ENCODE measurements at regions not wholly inside any gene's neighbourhood (a gene's known extent, or its start where the extent isn't known, plus 50 kb on each side); places are given as distances from the start of the nearest gene placed in this dataset.

DNA sequence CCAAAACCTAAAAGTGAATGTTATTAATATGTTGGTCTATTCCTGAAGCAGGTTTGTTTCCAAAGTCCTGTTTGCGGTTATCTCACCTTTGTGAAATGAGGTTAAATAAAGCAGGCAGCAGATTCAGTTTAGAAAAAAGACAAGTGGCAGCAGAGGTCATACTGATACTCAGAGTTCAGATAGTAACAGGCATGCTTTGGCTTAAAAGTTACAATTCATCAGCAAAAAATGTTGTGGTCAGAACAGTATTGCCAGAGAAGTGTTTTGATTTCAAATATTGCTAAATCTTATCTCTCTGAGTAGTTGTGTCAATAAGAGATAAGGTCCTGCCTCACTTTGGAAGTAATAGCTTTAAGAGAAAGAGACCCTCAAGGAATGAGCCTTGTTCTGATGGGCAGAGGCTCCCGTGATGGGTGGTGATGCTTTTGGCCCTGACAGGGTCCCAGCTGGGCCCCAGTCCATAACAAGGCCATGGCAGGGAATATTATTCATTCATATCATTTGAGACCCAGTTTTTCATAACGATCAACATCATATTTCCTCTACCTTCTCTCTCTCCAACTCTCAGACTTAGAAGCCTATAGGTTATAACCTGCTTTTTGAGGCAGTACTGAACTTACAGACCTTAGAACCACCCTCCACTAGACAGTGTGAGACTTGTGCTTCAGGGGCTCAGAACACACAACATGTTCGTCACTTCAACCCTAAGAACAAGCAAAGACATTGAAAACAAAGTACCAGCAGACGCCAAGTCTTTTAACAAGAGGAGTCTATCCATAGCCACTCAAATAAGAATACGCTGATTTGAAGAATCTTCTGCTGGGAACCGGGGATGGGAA lies 58.5 kb upstream of the AHR start:
- DNase-seq: no peak

GRCh38 chr7:17242504-17242903 lies 55.9 kb upstream of the AHR start:
- no peak for DNase-seq

GRCh38 chr7:17244786-17245185 lies 53.7 kb upstream of the AHR start:
- no peak for DNase-seq

GRCh38 chr7:17247357-17247756 lies 51.1 kb upstream of the AHR start:
- DNase-seq: no peak

GRCh38 chr7:17248527-17248926 lies 49.9 kb upstream of the AHR start:
- no peak for DNase-seq
